ENCODE measurements at regions not wholly inside any gene's neighbourhood (a gene's known extent, or its start where the extent isn't known, plus 50 kb on each side); places are given as distances from the start of the nearest gene placed in this dataset.
"Not testable (repeated sequence)": the region's sequence is repeated elsewhere in the genome, so short reads cannot be mapped to it uniquely, and the experiment has no call there.

- Histone ChIP-seq H3K4me3 (peak overlapping the region; percentile 55), H3K27me3 (no peaks in the 10 kb centered on the region), H3K27ac (peak overlapping the region; percentile 93), H3K4me1 (no peaks in the 10 kb centered on the region), H3K36me3 (no peaks in the 10 kb centered on the region), H3K9me3 (no peaks in the 10 kb centered on the region), H3K9ac (ENCODE audit: low read depth in 2 of 2, low read length in 2 of 2) (peak overlapping the region; percentile 89 to 96)
- TF ChIP-seq, protein P1, sequence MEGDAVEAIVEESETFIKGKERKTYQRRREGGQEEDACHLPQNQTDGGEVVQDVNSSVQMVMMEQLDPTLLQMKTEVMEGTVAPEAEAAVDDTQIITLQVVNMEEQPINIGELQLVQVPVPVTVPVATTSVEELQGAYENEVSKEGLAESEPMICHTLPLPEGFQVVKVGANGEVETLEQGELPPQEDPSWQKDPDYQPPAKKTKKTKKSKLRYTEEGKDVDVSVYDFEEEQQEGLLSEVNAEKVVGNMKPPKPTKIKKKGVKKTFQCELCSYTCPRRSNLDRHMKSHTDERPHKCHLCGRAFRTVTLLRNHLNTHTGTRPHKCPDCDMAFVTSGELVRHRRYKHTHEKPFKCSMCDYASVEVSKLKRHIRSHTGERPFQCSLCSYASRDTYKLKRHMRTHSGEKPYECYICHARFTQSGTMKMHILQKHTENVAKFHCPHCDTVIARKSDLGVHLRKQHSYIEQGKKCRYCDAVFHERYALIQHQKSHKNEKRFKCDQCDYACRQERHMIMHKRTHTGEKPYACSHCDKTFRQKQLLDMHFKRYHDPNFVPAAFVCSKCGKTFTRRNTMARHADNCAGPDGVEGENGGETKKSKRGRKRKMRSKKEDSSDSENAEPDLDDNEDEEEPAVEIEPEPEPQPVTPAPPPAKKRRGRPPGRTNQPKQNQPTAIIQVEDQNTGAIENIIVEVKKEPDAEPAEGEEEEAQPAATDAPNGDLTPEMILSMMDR (IDR thresholded peaks at IDR 0.05) = no peak
- intact Hi-C loops (cut with DNase I) = no loop called here
- no peak for DNase-seq
Measured at GRCh38 chr7:67301667-67302066, 305.0 kb downstream of the TYW1 start.

DNA sequence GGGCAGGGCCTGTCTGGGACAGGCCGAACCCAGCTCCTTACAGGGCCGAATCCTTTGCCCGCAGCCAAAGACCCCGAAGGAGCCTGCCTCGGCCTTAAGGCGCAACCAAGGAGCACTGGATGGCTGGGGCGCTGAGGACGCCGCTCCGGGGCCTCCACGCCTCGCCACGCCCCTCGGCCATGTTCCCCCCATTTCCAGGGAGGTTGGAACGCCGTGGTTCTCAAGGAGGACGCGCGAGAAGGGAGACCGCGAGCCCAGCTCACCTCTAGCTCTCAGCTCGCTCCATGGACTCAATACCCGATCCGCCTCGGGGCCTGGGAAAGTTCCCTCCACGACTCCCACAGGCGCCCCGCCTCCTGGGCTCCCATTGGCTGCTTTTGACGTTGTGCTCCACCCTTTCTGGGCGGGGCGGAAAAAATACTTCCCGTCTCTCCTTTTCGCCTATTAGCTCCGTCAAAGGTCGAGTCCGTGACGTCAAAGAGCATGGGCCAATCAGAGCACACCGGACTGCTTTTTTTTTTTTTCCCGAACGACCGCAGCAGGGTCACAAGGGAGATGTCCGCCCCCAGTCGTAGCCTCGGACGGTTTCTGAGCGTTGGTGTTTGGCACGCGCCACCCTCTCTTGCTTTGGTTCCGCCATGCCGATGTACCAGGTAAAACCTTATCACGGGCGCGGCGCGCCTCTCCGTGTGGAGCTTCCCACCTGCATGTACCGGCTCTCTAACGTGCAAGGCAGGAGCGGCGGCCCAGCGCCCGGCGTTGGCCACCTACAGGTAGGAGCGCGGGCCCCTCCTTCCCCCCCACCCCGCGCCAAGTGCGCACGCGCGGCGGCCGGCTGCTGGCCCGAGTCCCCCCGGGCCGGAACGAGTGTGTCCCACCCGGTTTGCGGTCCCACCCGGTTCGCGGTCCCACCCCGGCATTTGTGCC, 305.7 kb downstream of the TYW1 start:
- Histone ChIP-seq H3K27me3 (no peaks in the 10 kb centered on the region), H3K9ac (ENCODE audit: low read depth in 2 of 2, low read length in 2 of 2) (peak overlapping the region; percentile 89 to 96), H3K9me3 (no peaks in the 10 kb centered on the region), H3K27ac (peak overlapping the region; percentile 93), H3K4me3 (peak overlapping the region; percentile 55), H3K4me1 (no peaks in the 10 kb centered on the region), H3K36me3 (no peaks in the 10 kb centered on the region)
- TF ChIP-seq, protein P1 (IDR thresholded peaks at IDR 0.05) = no peak
- peak; percentile 100 for DNase-seq
- intact Hi-C loops (cut with DNase I) = no loop called here

- H3K4me1 ChIP-seq; DNase-seq; H3K4me3 ChIP-seq; H3K27ac ChIP-seq; H3K9ac ChIP-seq (ENCODE audit: low read depth in 2 of 2, low read length in 2 of 2); H3K36me3 ChIP-seq; H3K9me3 ChIP-seq; intact Hi-C loops (cut with DNase I); H3K27me3 ChIP-seq: not testable (repeated sequence)
Measured at GRCh38 chr7:67304846-67305245, 308.2 kb downstream of the TYW1 start.

DNA sequence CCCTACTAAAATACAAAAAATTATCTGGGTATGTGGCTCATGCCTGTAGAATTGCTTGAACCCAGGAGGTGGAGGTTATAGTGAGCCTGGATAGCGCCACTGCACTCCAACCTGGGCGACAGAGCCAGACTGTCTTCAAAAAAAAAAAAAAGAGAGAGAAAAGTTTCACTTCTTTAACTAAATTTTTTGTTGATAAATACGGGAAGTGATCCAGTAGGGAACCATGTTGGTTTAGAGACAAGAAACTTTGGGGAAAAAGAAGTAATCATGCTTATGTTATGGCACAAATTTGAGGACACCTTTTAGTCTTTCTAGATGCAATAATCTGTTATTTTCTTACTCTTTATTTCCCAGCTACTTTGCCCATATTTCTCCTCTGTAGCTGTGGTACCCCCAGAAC, 309.7 kb downstream of the TYW1 start:
- no peaks in the 10 kb centered on the region for H3K9me3 ChIP-seq
- no peaks in the 10 kb centered on the region for H3K4me1 ChIP-seq
- TF ChIP-seq, protein P1 (IDR thresholded peaks at IDR 0.05) = no peak
- DNase-seq = no peak
- no peaks in the 10 kb centered on the region for H3K27me3 ChIP-seq
- H3K36me3 ChIP-seq = no peaks in the 10 kb centered on the region
- intact Hi-C loops (cut with DNase I) = no loop called here
- no peak overlapping the region for H3K9ac ChIP-seq (ENCODE audit: low read depth in 2 of 2, low read length in 2 of 2)
- no peak overlapping the region for H3K27ac ChIP-seq
- H3K4me3 ChIP-seq = no peak overlapping the region

- Histone ChIP-seq H3K9ac (ENCODE audit: low read depth in 2 of 2, low read length in 2 of 2) (no peak overlapping the region), H3K27me3 (no peaks in the 10 kb centered on the region), H3K4me3 (no peak overlapping the region), H3K36me3 (no peaks in the 10 kb centered on the region), H3K9me3 (no peaks in the 10 kb centered on the region), H3K27ac (no peak overlapping the region), H3K4me1 (no peaks in the 10 kb centered on the region)
- TF ChIP-seq, protein P1 (IDR thresholded peaks at IDR 0.05) = no peak
- no peak for DNase-seq
- intact Hi-C loops (cut with DNase I) = no loop called here
Measured at GRCh38 chr7:67309764-67310549, 313.3 kb downstream of the TYW1 start.

Data from colonic mucosa (tissue), 4 donors.